ENCODE measurements at regions not wholly inside any gene's neighbourhood (a gene's known extent, or its start where the extent isn't known, plus 50 kb on each side); places are given as distances from the start of the nearest gene placed in this dataset.
A peak's percentile ranks its signal among the peaks of the same experiment; 100 is the strongest.
"Not testable (repeated sequence)": the region's sequence is repeated elsewhere in the genome, so short reads cannot be mapped to it uniquely, and the experiment has no call there.

DNA sequence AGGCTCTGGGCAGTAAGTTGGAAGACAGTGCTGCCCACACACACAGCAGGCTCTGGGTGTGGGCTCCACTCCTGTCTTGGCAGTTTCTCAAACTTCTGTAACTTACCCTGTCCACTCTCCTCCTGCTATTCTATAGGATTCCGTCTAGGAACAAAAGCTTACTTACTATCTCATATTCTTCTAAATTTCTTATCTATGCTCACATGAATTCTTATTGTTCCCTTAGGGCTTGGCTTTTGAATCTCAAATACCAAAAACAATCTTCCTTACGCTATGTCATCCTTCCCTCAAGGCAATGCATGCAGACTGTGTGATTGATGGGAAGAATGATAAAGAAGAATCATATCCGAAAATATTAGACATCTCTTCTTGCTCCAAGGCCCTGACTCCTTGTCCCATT, 425.9 kb upstream of the ONECUT1 start:
- no peak for DNase-seq (ENCODE audit: low read depth)

DNA sequence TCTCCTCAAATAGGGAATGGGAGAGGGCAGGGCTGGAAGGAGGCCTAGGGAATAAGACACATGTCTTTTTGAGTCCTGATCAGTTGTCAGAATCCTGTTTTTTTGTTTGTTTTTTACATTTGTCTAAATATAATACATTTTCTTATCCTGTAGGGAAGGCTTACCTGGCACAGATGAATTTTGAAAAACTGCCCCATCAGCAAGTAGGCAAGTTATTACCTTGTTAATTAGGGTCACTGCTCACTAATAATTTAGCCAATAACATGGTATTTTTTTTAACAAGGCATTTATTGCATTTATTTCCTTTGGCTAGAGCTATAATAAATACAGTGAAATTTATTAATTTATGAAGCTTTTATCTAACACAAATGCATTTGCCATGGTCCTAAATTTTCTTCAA, 423.2 kb upstream of the ONECUT1 start:
- DNase-seq (ENCODE audit: low read depth), result no peak

DNA sequence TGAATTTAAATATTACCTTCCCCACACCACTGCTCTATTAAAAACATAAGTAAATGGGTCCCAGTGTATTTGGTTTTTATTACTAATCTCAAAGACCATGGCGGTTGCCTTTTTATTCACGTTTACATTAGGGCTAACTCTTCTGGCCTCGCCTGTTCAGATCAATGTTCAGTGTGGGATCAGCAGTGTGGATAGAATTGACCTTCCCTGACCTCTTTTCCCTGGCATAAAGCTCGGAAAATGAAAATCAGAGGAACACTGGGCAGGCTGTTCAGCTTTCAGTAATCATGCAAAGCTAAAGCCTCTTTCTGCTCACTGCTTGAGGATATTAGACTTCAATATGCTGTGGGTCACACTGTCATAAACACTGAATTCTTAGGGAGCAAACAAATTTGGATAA, 422.6 kb upstream of the ONECUT1 start:
- no peak for DNase-seq (ENCODE audit: low read depth)

DNA sequence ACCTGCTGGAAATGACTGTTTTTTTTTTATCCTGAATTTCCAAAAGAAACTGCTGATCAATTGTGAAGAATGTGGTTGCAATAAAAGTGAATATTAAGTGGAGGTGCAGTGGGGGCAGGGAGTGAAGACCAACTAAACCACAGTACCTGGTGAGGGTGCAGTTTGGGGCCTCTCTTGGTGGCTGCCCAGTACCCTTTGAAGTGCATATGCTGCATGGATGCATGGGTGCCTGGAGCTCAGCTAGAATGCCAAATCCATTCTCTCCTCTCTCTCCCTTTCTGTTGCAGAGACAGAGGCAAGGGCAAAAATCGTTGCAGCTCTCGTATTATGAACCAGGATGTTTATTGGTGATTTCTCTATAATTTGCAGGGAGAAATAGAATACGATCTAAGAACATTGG, 420.5 kb upstream of the ONECUT1 start:
- DNase-seq (ENCODE audit: low read depth), result no peak

DNA sequence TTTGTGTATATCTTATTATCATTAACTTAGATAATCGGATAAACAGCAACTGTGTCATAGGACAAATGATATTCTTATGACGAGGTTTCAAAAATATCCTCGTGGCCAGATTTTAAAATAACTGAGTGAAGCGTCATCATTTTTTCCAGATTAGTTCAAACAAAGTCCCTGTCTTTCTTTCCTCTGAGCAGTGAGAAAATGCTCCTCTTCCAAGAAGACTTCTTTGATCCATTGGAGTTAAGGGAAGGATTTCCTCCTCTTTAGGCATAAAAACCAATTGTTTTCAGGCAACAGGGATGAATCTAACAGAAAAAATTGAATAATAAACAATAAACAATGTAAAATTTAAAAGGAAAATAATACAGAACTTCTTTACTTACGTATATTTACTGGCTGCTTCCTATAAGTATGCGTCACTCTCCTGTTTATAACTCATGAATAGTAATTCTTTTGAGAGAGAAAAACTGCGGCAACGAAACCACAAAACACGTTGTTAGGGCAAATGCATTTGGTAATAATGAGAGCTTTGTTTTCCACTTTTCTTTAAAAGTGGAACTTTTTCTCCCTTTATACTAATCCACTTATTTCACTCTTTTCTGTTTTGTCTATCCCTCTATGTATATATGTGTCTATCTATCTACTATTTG, 419.4 kb upstream of the ONECUT1 start:
- DNase-seq (ENCODE audit: low read depth), result peak; percentile 43

DNA sequence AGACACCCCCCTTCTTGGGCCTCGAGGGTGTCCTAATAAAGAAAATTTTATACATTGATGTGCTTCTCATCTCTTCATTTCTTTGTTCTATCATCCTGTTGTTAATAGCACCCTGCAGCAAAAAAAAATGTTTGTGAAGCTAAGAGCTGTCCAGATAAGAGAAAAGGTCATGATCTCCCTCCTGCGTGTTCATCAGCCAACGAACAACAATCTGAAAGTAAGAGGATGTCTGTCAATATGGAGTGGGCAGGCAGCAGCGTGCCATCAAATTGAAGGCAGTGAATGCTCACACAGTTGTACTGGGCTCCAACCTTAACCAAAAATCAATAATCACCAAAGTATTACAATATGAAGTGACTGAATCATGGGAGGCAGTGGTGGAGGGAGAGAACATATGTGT, 418.6 kb upstream of the ONECUT1 start:
- DNase-seq (ENCODE audit: low read depth), result no peak

DNA sequence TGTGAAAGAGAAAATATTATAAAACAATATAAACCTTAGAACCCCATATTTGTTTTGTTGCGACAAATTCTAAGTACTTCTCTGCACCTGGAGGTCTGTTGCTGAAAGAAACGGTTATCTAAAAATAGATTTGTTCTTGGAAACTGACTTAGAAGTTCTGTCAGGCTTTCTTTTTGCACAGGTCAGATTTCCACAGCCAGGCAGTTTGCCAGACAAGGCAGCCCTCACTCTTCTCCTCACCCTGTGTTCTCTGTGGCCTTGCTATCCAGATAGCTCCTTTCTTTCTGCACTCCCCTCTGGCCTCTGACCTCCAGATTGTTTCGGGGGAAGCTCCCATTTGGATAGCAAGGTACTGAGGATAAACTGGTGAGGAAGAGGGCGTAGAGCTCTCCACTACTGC, 413.3 kb upstream of the ONECUT1 start:
- no peak for DNase-seq (ENCODE audit: low read depth)

DNA sequence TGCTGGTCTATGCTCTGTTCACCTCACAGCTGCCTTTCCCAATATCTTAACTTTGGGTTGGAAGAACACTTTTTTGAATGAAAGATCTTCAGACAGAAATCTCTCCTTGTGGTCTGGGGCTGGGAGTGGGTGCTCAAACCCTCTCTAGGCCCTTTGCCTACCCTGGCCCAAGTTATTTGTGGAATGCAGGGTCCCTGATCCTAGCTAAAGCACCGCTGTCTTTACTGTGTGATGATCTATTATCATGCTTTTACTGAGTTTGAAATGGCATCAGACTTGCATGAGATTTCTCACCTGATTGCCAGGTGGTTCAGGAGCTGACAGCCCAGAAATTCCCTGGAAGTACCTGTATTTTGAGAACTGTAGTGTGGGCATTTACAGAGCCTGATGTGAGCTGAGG, 412.7 kb upstream of the ONECUT1 start:
- DNase-seq (ENCODE audit: low read depth), result no peak

DNA sequence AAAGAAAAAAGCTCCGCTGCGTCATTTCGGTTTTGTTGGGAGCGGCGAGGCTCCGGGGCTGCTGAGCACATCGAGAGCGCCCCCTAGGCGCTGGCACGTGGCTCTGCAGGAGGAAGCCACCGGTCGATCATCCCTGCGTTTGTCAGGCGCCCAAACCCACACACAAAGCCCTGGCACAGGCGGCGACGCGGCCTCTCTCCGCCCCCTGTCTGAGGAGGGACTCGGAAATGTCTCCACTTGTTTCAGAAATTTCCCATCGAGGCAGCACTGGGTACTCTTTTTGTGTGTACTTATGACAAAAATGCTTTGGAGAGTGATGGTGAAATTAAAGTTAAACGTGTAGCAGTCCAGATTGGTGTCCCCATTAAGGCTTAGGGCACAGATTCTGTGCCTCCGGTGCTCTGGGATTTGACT, 407.3 kb upstream of the ONECUT1 start:
- peak; percentile 15 for DNase-seq (ENCODE audit: low read depth)

DNA sequence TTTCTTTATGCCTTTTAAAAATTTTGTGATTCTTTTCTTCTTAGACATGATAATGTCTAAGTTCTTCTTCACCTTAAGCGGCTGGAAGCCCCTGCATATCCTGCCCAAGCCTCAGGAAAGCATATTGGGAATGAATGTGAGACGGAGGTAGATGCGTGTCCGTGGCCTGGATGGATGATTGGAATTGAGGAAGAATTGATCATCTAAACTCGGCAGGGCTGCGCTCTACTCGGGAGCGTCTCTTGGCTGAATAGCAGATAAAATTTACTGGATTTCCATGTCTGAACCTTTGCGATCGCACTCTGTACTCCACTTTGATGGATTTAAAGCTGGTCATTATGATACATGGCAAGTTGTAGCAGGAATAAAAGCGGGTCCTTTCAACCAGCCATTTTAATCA, 406.7 kb upstream of the ONECUT1 start:
- DNase-seq (ENCODE audit: low read depth), result no peak

DNA sequence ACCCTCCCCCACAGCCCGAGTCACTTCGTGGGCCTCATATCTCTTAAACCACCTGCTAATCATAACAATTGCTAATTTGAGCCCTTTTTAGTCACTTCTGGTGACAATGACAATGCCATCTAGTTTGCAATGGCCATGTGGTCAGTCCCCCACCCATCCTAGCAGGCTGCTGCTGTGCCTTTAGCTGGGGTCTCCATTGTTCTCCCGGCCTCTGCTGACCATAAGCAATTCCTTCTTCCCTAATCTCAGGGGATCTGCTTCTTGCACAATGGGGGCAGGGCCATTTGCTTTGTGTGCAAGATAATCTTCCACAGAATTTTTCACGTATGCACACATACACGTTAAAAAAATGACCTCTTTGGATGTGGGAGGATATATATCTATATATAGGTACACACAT, 406.1 kb upstream of the ONECUT1 start:
- no peak for DNase-seq (ENCODE audit: low read depth)

DNA sequence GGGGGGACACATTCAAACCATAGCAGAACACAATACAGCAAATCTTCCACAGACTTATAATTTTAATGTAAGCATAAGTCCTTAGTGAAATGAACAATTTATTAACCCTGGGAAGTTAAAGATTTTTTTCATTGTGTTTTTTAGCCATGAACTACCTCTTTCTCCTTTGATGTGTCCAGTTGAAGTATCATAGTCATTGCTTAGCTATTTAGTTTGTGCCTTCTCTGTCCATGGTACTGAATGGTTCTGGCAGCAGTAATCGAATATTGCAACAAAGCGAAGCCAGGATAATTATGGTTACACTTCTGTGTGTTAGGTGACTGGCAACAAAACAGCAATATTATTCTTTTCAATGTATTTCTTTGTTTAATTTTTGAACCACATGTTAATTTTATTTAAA, 403.0 kb upstream of the ONECUT1 start:
- DNase-seq (ENCODE audit: low read depth), result peak; percentile 26

DNA sequence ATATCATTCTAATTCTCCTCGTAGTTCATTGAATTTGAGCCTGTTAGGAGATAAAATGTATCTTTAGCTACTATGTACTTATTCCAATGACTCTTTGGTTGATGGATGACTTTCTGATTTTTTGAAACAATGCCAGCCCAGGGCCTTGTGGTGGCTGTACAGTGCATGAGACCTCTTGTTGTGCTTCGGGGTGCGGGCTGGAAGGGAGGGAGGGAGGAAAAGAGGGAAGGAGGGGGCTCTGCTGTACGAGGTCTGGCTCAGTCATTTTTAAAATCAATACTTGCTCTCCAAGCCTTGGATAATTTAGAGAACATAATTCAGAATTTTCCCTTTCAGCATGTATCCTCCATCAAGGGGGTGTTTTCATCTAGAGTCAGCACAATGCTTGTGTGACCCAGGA, 399.7 kb upstream of the ONECUT1 start:
- no peak for DNase-seq (ENCODE audit: low read depth)

DNA sequence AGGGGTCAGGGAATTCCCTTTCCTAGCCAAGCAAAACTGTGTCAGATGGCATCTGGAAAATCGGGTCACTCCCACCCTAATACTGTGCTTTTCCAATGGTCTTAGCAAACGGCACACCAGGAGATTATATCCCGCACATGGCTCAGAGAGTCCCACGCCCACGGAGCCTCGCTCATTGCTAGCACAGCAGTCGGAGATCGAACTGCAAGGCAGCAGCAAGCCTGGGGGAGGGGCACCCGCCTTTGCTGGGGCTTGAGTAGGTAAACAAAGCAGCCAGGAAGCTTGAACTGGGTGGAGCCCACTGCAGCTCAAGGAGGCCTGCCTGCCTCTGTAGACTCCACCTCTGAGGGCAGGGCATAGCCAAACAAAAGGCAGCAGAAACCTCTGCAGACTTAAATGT, 393.3 kb upstream of the ONECUT1 start:
- DNase-seq (ENCODE audit: low read depth), result not testable (repeated sequence)

DNA sequence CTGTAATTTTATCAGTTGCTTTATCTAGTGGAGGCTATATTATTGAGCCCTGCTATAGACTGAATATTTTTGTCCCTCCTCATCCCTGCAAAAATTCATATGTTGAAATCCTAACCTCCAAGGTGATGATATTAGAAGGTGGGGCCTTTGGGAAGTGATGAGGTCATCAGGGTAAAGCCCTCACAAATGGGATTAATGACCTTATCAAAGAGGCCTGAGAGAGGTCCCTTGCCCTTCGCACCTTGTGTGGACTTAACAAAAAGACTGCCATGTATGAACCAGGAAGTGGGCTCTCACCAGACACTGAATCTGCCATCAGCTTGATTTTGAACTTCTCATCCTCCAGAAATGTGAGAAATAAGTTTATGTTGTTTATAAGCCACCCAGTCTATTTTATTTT, 381.4 kb upstream of the ONECUT1 start:
- no peak for DNase-seq (ENCODE audit: low read depth)

DNA sequence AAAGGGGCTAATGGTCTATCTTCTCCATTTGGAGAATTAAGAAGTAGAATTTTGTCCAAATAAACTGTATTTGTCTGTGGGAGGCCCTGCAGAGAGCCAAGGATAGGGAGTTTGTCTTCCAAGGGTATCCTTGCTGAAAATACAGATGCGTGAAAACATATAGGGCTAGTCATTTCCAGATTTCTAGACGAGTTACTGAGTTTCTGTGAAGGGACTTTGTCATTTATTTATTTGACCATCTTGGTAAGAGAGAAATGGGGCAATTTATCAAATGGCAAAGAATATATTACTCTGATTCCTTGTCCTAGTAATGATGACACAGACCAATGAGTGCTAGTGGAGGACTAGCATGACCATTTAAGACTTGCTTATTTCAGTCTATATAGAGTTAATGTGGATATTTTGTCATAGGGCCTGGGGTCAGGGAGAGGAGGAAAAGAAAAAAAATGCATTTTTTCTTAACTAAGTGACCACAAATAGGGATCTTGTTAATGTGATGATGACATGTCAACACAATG, 376.6 kb upstream of the ONECUT1 start:
- no peak for DNase-seq (ENCODE audit: low read depth)

DNA sequence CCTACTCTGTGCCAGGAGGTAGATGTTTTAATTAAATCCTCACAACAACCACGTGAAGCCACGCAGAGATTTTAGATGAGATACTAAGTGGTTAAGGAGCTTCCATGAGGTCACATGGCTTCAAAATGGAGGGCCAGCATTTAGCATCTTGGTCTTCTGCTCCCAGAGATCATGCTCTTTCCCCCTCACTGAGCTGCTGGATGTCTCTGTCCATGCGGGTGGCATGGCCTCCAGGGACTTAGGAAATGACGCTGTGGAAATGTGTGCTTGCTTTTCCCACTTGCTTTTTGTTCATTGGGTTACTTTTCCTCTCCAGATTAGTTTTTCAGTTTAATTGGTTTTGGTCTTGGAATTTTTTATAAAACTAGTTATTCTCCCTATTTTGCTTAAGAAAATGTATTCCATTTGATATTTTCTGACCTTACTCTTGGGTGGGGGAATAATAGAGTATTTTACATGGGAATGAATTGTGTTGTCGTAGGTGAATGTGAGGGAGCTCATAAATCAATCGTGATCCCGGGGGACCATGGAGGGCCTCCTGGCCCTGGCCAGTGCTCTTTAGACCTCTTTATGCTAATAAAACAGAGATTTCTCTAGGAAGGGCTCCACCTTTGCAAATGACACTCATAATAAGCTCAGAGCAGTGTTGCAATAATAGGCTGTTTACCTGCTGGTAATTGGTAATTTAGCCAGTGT, 376.0 kb upstream of the ONECUT1 start:
- no peak for DNase-seq (ENCODE audit: low read depth)

DNA sequence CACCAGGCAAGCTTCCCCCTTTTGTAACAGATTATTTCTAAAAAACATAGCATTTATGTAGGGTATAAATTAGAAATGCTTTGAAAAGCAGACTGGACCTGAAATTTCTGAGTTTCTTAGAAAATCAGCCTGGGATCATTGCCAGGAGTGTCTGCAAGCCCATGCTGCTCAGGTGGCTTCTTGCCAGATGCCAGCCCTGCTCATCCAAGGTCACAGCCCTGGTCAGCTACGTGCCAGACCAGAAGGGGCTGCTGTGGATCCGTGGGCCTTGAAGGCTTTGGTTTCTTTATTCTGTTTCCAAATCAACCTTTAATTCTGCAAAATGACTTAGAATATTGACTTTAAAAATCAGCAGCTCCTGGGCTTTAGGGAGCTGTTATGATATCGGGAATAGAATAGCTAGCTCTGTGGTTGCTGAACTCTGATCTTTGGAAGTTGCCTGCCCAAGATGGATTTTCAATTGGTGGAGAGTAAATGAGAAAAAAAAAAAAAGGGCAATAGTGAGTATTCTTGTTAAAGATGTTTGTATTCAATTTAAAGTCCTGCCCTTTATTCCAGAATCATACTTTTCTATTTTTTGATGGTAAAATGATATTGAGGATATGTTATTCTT, 370.1 kb upstream of the ONECUT1 start:
- no peak for DNase-seq (ENCODE audit: low read depth)

DNA sequence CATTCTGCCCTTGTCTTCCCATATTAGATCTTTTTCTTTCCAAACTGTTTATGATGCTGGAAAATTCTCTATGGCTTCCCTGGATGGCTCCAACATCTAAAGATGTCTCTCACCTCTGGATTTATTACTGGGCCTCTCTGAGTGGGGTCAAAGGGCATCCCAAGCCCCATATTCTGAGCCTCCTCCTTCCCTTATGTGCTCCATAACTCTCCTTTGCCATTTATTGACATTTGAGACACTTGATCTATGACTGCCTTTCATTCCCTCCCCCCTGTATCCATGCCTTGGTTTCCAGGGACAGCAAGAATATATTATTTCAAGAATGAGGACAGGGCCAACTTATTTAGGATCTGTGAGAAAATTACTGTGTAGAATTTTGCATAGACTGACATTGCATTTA, 369.3 kb upstream of the ONECUT1 start:
- no peak for DNase-seq (ENCODE audit: low read depth)

DNA sequence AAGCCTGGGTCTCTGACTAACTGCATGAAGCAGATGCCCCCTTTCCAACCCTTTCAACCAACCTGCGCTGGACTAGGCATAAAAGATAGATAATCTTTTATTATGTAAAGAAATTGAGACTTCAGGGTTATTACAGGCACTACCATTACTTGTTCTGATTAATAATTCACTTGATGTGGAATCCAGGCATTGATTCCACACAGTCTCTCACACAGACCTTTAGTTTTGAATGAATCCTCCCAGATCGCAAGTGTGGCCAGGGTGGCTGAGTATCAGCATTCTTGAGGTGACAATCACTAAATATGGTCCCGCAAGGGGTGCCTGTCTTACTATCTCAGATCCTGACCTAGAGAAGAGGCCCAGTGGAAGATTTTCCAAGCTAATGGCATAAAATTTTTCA, 368.9 kb upstream of the ONECUT1 start:
- DNase-seq (ENCODE audit: low read depth), result no peak

DNA sequence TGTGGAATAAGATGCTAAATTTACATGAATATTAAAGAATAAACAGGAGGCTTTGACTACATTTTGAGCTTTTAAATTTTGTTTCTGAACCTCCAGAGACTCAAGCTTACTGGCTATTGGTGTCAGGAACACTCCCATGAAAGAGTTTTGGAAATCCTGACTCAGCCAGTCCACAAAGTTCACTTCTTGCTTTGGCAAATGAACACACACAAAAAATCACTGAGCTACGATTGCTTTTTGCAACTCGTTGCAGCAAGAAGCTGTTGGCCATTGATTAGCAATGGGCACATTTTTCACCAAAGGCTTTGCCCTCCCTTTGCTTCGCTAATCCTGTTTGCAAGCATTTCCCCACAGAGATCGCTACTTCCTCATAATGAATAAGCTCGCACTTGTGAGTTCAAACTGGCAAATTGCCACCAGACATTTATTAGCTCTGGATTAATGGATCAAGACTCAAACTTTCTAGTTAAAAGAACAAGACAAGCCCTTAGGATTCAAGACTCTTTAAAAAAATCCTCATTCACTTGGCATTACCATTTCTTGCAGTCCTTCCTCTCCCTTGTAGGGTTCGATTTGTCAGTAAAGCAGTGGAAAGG, 343.2 kb upstream of the ONECUT1 start:
- no peak for DNase-seq (ENCODE audit: low read depth)

DNA sequence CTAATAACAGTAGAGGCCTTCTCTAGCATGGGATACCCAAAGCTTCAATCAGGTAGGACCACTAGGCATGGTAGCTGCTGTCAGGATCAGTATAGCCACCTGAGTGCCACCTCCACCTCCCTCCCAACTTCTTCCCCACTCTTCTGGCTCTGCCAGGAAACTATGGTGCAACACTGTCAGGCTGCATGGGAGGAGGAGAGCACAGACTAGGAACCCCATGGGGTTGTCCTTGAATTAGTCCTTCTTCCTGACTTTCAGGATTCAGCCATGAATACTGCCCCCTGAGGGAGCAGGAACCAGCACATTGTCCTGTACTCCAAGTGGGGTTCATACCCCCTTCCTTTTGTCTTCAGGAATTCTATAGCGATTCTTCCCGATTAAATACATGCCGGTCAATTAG, 340.8 kb upstream of the ONECUT1 start:
- DNase-seq (ENCODE audit: low read depth), result no peak
